ENCODE measurements at regions not wholly inside any gene's neighbourhood (a gene's known extent, or its start where the extent isn't known, plus 50 kb on each side); places are given as distances from the start of the nearest gene placed in this dataset.

GRCh38 chr17:13940858-13941665 lies 128.2 kb upstream of the COX10 start:
- TF ChIP-seq, protein P1, sequence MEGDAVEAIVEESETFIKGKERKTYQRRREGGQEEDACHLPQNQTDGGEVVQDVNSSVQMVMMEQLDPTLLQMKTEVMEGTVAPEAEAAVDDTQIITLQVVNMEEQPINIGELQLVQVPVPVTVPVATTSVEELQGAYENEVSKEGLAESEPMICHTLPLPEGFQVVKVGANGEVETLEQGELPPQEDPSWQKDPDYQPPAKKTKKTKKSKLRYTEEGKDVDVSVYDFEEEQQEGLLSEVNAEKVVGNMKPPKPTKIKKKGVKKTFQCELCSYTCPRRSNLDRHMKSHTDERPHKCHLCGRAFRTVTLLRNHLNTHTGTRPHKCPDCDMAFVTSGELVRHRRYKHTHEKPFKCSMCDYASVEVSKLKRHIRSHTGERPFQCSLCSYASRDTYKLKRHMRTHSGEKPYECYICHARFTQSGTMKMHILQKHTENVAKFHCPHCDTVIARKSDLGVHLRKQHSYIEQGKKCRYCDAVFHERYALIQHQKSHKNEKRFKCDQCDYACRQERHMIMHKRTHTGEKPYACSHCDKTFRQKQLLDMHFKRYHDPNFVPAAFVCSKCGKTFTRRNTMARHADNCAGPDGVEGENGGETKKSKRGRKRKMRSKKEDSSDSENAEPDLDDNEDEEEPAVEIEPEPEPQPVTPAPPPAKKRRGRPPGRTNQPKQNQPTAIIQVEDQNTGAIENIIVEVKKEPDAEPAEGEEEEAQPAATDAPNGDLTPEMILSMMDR (IDR thresholded peaks at IDR 0.05; ENCODE audit: control extremely low read depth in 1 of 3, insufficient read depth in 1 of 3, low read depth in 1 of 3, low read length in 3 of 3) = peak in 1 of 3 experiments; percentile 27; a peak in 1 of 4 replicates
- TF ChIP-seq USF2 (IDR thresholded peaks at IDR 0.05; ENCODE audit: low read length) (no peak), POLR2A (IDR thresholded peaks at IDR 0.05; ENCODE audit: control extremely low read depth in 1 of 2, low read depth in 2 of 2, low read length in 2 of 2) (no peak), RFX5 (IDR thresholded peaks at IDR 0.05; ENCODE audit: borderline replicate concordance, low read depth, low read length) (no peak), SP1 (IDR thresholded peaks at IDR 0.05; ENCODE audit: low read depth, low read length) (no peak), TBP (IDR thresholded peaks at IDR 0.05; ENCODE audit: low read depth, low read length) (no peak)

All from H1 (cell line).